Panc1 (cell line): ENCODE measurements at regions not wholly inside any gene's neighbourhood (a gene's known extent, or its start where the extent isn't known, plus 50 kb on each side); places are given as distances from the start of the nearest gene placed in this dataset.

ENCODE experiments used
- ATAC-seq: fragments of 200-7000 bp; cut with Tn5 transposase; 2 replicates; pipeline ENCODE4 v1.9.1; 2020; ENCODE audit warnings: mild to moderate bottlenecking, moderate library complexity
- BruUV-seq: library from RNA; stranded (reverse); fragments of 400-500 nt; replicated peaks from 2 replicates; lab custom pipeline; 2021; lab: Mats Ljungman, UMichigan
- CTCF ChIA-PET: fragments of 300-600 bp; sonication (Branson Sonifier 250); formaldehyde crosslinking; loops from one replicate; lab custom pipeline; 2022; ENCODE audit warnings: antibody characterized with exemption; lab: Charles Lee
- POLR2A ChIA-PET: fragments of 300-600 bp; sonication (Branson Sonifier 250); formaldehyde crosslinking; loops from one replicate; lab custom pipeline; 2022; ENCODE audit warnings: antibody characterized with exemption; lab: Charles Lee
- DNase-seq: peaks from one replicate; pipeline ENCODE4 v3.0.0-alpha.2; 2010; ENCODE audit warnings: low read depth, low spot score
- H3K27ac ChIP-seq: 2 replicates; pipeline ENCODE4 v1.5.1; 2011; ENCODE audit warnings: mild to moderate bottlenecking, low read length, inconsistent platforms
- H3K27me3 ChIP-seq: fragments of 200-500 bp; sonication (Bioruptor generic); 2 replicates; pipeline ENCODE4 v1.6.0; 2014; ENCODE audit warnings: low read length, inconsistent platforms; ENCODE audit not compliant: control insufficient read depth, insufficient read depth
- H3K36me3 ChIP-seq: fragments of 200-500 bp; sonication (Bioruptor generic); 2 replicates; pipeline ENCODE4 v1.5.1; 2014; ENCODE audit warnings: inconsistent platforms, mild to moderate bottlenecking, low read length, moderate library complexity; ENCODE audit not compliant: control insufficient read depth, insufficient read depth
- H3K4me1 ChIP-seq: 2 replicates; pipeline ENCODE4 v1.5.1; 2011; ENCODE audit warnings: inconsistent platforms, mild to moderate bottlenecking, low read length, moderate library complexity; ENCODE audit not compliant: control insufficient read depth, insufficient read depth
- H3K4me3 ChIP-seq, 2 experiments: 2 replicates each; pipeline ENCODE4 v1.5.1; 2011 to 2012; ENCODE audit warnings: low read depth in 2 of 2, low read length in 2 of 2, mild to moderate bottlenecking in 2 of 2, inconsistent platforms in 1 of 2, moderate library complexity in 1 of 2
- H3K9me3 ChIP-seq: fragments of 200-500 bp; sonication (Bioruptor generic); 2 replicates; pipeline ENCODE4 v1.5.1; 2014; ENCODE audit warnings: low read depth, mild to moderate bottlenecking, inconsistent platforms, low read length, moderate library complexity; ENCODE audit not compliant: control insufficient read depth, insufficient read depth
- POLR2AphosphoS5 ChIP-seq: IDR thresholded peaks from 2 replicates; pipeline ENCODE4 v1.6.1; 2012; ENCODE audit warnings: mild to moderate bottlenecking, low read depth, low read length, moderate library complexity
- SIN3A ChIP-seq: IDR thresholded peaks from 2 replicates; pipeline ENCODE4 v1.6.1; 2012; ENCODE audit warnings: low read depth, mild to moderate bottlenecking, low read length, moderate library complexity, borderline replicate concordance; ENCODE audit not compliant: insufficient read depth
- TCF7L2 ChIP-seq: IDR thresholded peaks from 2 replicates; pipeline ENCODE4 v1.6.1; 2011; ENCODE audit warnings: mild to moderate bottlenecking, low read depth, low read length, inconsistent platforms
- in situ Hi-C: cut with HindIII; loops from 2 replicates; pipeline ENCODE4 v1.10.0; 2016; ENCODE audit warnings: low sequenced_read_pairs, low pct_unique_long_range_greater_than_20kb
- intact Hi-C: fragments of 100-400 bp; cut with micrococcal nuclease; formaldehyde crosslinking; loops from one replicate; pipeline ENCODE4 v1.10.0; 2022; ENCODE audit not compliant: unreplicated experiment
- TF ChIP-seq, protein P1 (sequence below): fragments of 450-650 bp; IDR thresholded peaks from 2 replicates; pipeline ENCODE4 v1.5.1; 2017; ENCODE audit warnings: mild to moderate bottlenecking
- TF ChIP-seq, protein P2 (sequence below), 2 experiments: IDR thresholded peaks; 2 replicates each; pipeline ENCODE4 v1.6.1; 2011 to 2012; ENCODE audit warnings: low read depth in 2 of 2, control low read depth in 1 of 2, low read length in 1 of 2, mild to moderate bottlenecking in 1 of 2, moderate library complexity in 1 of 2; ENCODE audit not compliant: insufficient read depth in 1 of 2

DNA sequence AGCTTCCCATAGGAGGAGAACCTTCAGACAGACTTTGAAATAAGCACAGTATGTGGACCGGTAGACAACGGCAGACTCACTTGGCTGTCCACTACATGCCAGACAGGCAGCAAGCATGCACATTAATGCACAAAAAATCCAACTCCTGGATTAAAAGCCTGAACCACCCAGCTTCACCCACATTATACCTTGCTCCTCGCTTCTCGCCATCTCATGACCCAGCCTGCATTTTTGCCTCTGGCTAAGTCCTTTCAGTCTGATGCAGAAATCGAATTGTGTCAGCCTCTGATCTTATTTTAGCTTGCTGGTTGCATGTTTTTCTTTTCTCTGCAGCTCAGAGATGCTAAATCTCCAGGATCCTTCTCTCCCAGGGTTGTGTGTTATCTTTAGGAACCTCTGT, 358.7 kb downstream of the RFC3 start:
- no peak for DNase-seq
- ATAC-seq, result no peak

DNA sequence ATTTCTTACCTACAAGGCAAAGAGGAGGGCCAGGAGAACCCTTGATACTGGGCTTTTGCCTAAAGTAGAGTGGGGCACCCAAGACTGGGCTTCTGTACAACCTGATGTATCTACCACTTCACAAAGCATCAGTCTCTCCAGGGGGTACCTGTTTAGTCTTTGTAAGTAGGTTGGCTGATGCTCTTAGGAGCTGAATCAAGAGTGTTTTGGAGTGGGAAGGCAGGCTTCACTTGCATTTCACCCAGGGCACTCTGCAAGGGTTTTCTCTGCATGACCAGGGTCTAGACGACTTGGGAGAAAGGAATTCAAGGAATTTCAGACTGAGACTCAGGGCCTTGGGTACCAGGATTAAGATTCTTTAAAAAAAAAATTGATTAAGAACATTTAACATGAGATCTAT, 361.5 kb downstream of the RFC3 start:
- Histone ChIP-seq H3K4me1 (no peaks in the 10 kb centered on the region), H3K4me3 (no peak overlapping the region), H3K27ac (no peak overlapping the region), H3K9me3 (no peaks in the 10 kb centered on the region), H3K27me3 (no peaks in the 10 kb centered on the region), H3K36me3 (no peaks in the 10 kb centered on the region)
- CTCF ChIA-PET, result no interaction called here
- TF ChIP-seq SIN3A, result no peak
- no peak for TF ChIP-seq POLR2AphosphoS5
- no peak for TF ChIP-seq TCF7L2
- TF ChIP-seq, protein P1, sequence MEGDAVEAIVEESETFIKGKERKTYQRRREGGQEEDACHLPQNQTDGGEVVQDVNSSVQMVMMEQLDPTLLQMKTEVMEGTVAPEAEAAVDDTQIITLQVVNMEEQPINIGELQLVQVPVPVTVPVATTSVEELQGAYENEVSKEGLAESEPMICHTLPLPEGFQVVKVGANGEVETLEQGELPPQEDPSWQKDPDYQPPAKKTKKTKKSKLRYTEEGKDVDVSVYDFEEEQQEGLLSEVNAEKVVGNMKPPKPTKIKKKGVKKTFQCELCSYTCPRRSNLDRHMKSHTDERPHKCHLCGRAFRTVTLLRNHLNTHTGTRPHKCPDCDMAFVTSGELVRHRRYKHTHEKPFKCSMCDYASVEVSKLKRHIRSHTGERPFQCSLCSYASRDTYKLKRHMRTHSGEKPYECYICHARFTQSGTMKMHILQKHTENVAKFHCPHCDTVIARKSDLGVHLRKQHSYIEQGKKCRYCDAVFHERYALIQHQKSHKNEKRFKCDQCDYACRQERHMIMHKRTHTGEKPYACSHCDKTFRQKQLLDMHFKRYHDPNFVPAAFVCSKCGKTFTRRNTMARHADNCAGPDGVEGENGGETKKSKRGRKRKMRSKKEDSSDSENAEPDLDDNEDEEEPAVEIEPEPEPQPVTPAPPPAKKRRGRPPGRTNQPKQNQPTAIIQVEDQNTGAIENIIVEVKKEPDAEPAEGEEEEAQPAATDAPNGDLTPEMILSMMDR, result no peak
- TF ChIP-seq, protein P2, sequence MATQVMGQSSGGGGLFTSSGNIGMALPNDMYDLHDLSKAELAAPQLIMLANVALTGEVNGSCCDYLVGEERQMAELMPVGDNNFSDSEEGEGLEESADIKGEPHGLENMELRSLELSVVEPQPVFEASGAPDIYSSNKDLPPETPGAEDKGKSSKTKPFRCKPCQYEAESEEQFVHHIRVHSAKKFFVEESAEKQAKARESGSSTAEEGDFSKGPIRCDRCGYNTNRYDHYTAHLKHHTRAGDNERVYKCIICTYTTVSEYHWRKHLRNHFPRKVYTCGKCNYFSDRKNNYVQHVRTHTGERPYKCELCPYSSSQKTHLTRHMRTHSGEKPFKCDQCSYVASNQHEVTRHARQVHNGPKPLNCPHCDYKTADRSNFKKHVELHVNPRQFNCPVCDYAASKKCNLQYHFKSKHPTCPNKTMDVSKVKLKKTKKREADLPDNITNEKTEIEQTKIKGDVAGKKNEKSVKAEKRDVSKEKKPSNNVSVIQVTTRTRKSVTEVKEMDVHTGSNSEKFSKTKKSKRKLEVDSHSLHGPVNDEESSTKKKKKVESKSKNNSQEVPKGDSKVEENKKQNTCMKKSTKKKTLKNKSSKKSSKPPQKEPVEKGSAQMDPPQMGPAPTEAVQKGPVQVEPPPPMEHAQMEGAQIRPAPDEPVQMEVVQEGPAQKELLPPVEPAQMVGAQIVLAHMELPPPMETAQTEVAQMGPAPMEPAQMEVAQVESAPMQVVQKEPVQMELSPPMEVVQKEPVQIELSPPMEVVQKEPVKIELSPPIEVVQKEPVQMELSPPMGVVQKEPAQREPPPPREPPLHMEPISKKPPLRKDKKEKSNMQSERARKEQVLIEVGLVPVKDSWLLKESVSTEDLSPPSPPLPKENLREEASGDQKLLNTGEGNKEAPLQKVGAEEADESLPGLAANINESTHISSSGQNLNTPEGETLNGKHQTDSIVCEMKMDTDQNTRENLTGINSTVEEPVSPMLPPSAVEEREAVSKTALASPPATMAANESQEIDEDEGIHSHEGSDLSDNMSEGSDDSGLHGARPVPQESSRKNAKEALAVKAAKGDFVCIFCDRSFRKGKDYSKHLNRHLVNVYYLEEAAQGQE (IDR thresholded peaks at IDR 0.05; ENCODE audit: insufficient read depth in 1 of 2, low read depth in 2 of 2, low read length in 1 of 2), result no peak
- no TSS peak for BruUV-seq
- intact Hi-C loops, result no loop called here
- in situ Hi-C loops, result no loop called here
- DNase-seq (no peak), ATAC-seq (no peak)
- POLR2A ChIA-PET, result no interaction called here

More for the DNA sequence above, 358.7 kb downstream of the RFC3 start:
- no peaks in the 10 kb centered on the region for H3K27me3 ChIP-seq
- intact Hi-C loops (no loop called here), in situ Hi-C loops (no loop called here)
- H3K36me3 ChIP-seq, result no peaks in the 10 kb centered on the region
- H3K4me3 ChIP-seq, result no peak overlapping the region
- TF ChIP-seq TCF7L2 (no peak), POLR2AphosphoS5 (no peak), SIN3A (no peak)
- TF ChIP-seq, protein P1, result no peak
- TF ChIP-seq, protein P2 (IDR thresholded peaks at IDR 0.05; ENCODE audit: insufficient read depth in 1 of 2, low read depth in 2 of 2, low read length in 1 of 2), result no peak
- H3K27ac ChIP-seq, result no peak overlapping the region
- no TSS peak for BruUV-seq
- H3K9me3 ChIP-seq, result no peaks in the 10 kb centered on the region
- ChIA-PET POLR2A (no interaction called here), CTCF (no interaction called here)
- H3K4me1 ChIP-seq, result no peaks in the 10 kb centered on the region
